Keratinocyte (primary cell): ENCODE measurements at regions not wholly inside any gene's neighbourhood (a gene's known extent, or its start where the extent isn't known, plus 50 kb on each side); places are given as distances from the start of the nearest gene placed in this dataset.
"Not testable (repeated sequence)": the region's sequence is repeated elsewhere in the genome, so short reads cannot be mapped to it uniquely, and the experiment has no call there.

ENCODE experiments used
- DNase-seq: peaks from one replicate; pipeline ENCODE4 v3.0.0-alpha.2; 2011; ENCODE audit warnings: low read depth, missing footprints, low spot score
- FAIRE-seq: peaks from 2 replicates; lab custom pipeline; 2011; peaks lifted over from hg19 to GRCh38; lab: Jason Lieb, UNC
- H2AFZ ChIP-seq: 2 replicates; pipeline ENCODE4 v1.6.0; 2012; ENCODE audit warnings: low read length, control low read depth, inconsistent platforms; ENCODE audit not compliant: control insufficient read depth
- H3K27ac ChIP-seq: 2 replicates; pipeline ENCODE4 v1.5.1; 2011; ENCODE audit warnings: low read length; ENCODE audit not compliant: control insufficient read depth, insufficient read depth
- H3K27me3 ChIP-seq: 3 replicates; pipeline ENCODE4 v1.6.0; 2011; ENCODE audit warnings: low read length; ENCODE audit not compliant: control insufficient read depth, insufficient read depth; ENCODE audit errors: extremely low read depth
- H3K36me3 ChIP-seq, 2 experiments: 2 replicates in 1 of 2; 3 replicates in 1 of 2; pipeline ENCODE4 v1.5.1; 2011; ENCODE audit warnings: low read length in 2 of 2, mild to moderate bottlenecking in 1 of 2; ENCODE audit not compliant: control insufficient read depth in 2 of 2, insufficient read depth in 2 of 2; ENCODE audit errors: extremely low read depth in 1 of 2
- H3K4me1 ChIP-seq: 3 replicates; pipeline ENCODE4 v1.5.1; 2011; ENCODE audit warnings: low read length; ENCODE audit not compliant: control insufficient read depth, insufficient read depth; ENCODE audit errors: extremely low read depth
- H3K4me2 ChIP-seq: 3 replicates; pipeline ENCODE4 v1.6.0; 2011; ENCODE audit warnings: low read depth, low read length; ENCODE audit not compliant: control insufficient read depth, insufficient read depth; ENCODE audit errors: extremely low read depth
- H3K4me3 ChIP-seq, 3 experiments: fragments of 200-600 bp in 1 of 3; sonication (generic) in 1 of 3; 2 replicates in 2 of 3; 3 replicates in 1 of 3; pipeline ENCODE4 v1.5.1; 2011 to 2016; ENCODE audit warnings: low read length in 3 of 3, mild to moderate bottlenecking in 3 of 3, control low read depth in 2 of 3, inconsistent platforms in 1 of 3, low read depth in 1 of 3, mixed read lengths in 1 of 3, mixed run types in 1 of 3, moderate library complexity in 1 of 3; ENCODE audit not compliant: control insufficient read depth in 2 of 3, insufficient read depth in 2 of 3; ENCODE audit errors: extremely low read depth in 1 of 3
- H3K79me2 ChIP-seq: 2 replicates; pipeline ENCODE4 v1.6.0; 2012; ENCODE audit warnings: low read length; ENCODE audit not compliant: control insufficient read depth, insufficient read depth
- H3K9ac ChIP-seq: 3 replicates; pipeline ENCODE4 v1.6.0; 2011; ENCODE audit warnings: low read length; ENCODE audit not compliant: control insufficient read depth, insufficient read depth; ENCODE audit errors: extremely low read depth
- H3K9me1 ChIP-seq: 3 replicates; pipeline ENCODE4 v1.6.0; 2011; ENCODE audit warnings: low read length; ENCODE audit not compliant: control insufficient read depth, insufficient read depth; ENCODE audit errors: extremely low read depth
- H3K9me3 ChIP-seq: 2 replicates; pipeline ENCODE4 v1.5.1; 2012; ENCODE audit warnings: low read depth, low read length; ENCODE audit not compliant: control insufficient read depth
- H4K20me1 ChIP-seq: 3 replicates; pipeline ENCODE4 v1.6.0; 2011; ENCODE audit warnings: low read length; ENCODE audit not compliant: control insufficient read depth, insufficient read depth; ENCODE audit errors: extremely low read depth
- CTCF ChIP-seq, 3 experiments: IDR thresholded peaks in 1 of 3; conservative IDR thresholded peaks in 1 of 3; optimal IDR thresholded peaks in 1 of 3; 2 replicates in 2 of 3; 3 replicates in 1 of 3; pipeline versions ENCODE3 to v1.5.1; 2011; ENCODE audit warnings: low read length in 3 of 3, mild to moderate bottlenecking in 3 of 3, moderate library complexity in 2 of 3, control low read depth in 1 of 3, inconsistent platforms in 1 of 3; ENCODE audit not compliant: insufficient read depth in 2 of 3; ENCODE audit errors: extremely low read depth in 1 of 3
- EZH2 ChIP-seq: IDR thresholded peaks from one replicate; pipeline ENCODE4 v1.6.1; 2012; ENCODE audit warnings: inconsistent platforms, mild to moderate bottlenecking, low read length, moderate library complexity
- dilution Hi-C: fragments of 300-500 bp; cut with MboI; formaldehyde crosslinking; loops from one replicate; pipeline ENCODE4 v1.7.0; 2020; ENCODE audit warnings: low sequenced_read_pairs; ENCODE audit not compliant: extremely low pct_ligation_motif_present

GRCh38 chr14:83638748-83639504, 1891.0 kb upstream of the FLRT2 start:
- H3K4me1 ChIP-seq, result no peaks in the 10 kb centered on the region
- H3K27me3 ChIP-seq, result no peaks in the 10 kb centered on the region
- dilution Hi-C loops, result no loop called here
- no peak overlapping the region for H3K9ac ChIP-seq
- no peak overlapping the region for H3K4me2 ChIP-seq
- TF ChIP-seq CTCF (optimal IDR thresholded peaks at IDR 0.05 in 1 of 3, IDR thresholded peaks at IDR 0.05 in 1 of 3, conservative IDR thresholded peaks at IDR 0.05 in 1 of 3; ENCODE audit: extremely low read depth in 1 of 3, insufficient read depth in 2 of 3, low read length in 3 of 3), result no peak
- no peak for TF ChIP-seq EZH2
- no peaks in the 10 kb centered on the region for H3K79me2 ChIP-seq
- DNase-seq (no peak), FAIRE-seq (no peak)
- no peak overlapping the region for H2AFZ ChIP-seq
- no peaks in the 10 kb centered on the region for H4K20me1 ChIP-seq
- no peaks in the 10 kb centered on the region for H3K9me3 ChIP-seq
- H3K9me1 ChIP-seq, result no peaks in the 10 kb centered on the region
- H3K27ac ChIP-seq, result no peak overlapping the region
- H3K36me3 ChIP-seq, result no peaks in the 10 kb centered on the region
- H3K4me3 ChIP-seq, result no peak overlapping the region

- H3K36me3 ChIP-seq, H3K9ac ChIP-seq, H3K4me3 ChIP-seq, H3K27ac ChIP-seq, H2AFZ ChIP-seq, DNase-seq, H3K79me2 ChIP-seq, H3K27me3 ChIP-seq, H3K9me1 ChIP-seq, dilution Hi-C loops, FAIRE-seq, H4K20me1 ChIP-seq, H3K9me3 ChIP-seq, H3K4me1 ChIP-seq, H3K4me2 ChIP-seq: not testable (repeated sequence)
Measured at GRCh38 chr14:83639505-83639875, 1890.5 kb upstream of the FLRT2 start.

GRCh38 chr14:83646228-83646627, 1883.7 kb upstream of the FLRT2 start:
- no peaks in the 10 kb centered on the region for H3K36me3 ChIP-seq
- no peaks in the 10 kb centered on the region for H3K9me1 ChIP-seq
- DNase-seq, result no peak
- H3K4me3 ChIP-seq, result no peak overlapping the region
- no peak overlapping the region for H3K27ac ChIP-seq
- no peak overlapping the region for H3K4me2 ChIP-seq
- no peaks in the 10 kb centered on the region for H4K20me1 ChIP-seq
- no peaks in the 10 kb centered on the region for H3K9me3 ChIP-seq
- no peak for FAIRE-seq
- no peak for TF ChIP-seq CTCF (optimal IDR thresholded peaks at IDR 0.05 in 1 of 3, IDR thresholded peaks at IDR 0.05 in 1 of 3, conservative IDR thresholded peaks at IDR 0.05 in 1 of 3; ENCODE audit: extremely low read depth in 1 of 3, insufficient read depth in 2 of 3, low read length in 3 of 3)
- TF ChIP-seq EZH2, result no peak
- dilution Hi-C loops, result no loop called here
- H3K79me2 ChIP-seq, result no peaks in the 10 kb centered on the region
- no peak overlapping the region for H3K9ac ChIP-seq
- H3K4me1 ChIP-seq, result no peaks in the 10 kb centered on the region
- H2AFZ ChIP-seq, result no peak overlapping the region
- no peaks in the 10 kb centered on the region for H3K27me3 ChIP-seq
